ENCODE measurements at regions not wholly inside any gene's neighbourhood (a gene's known extent, or its start where the extent isn't known, plus 50 kb on each side); places are given as distances from the start of the nearest gene placed in this dataset.
"Not testable (repeated sequence)": the region's sequence is repeated elsewhere in the genome, so short reads cannot be mapped to it uniquely, and the experiment has no call there.

- TF ChIP-seq EZH2phosphoT487 (IDR thresholded peaks at IDR 0.05; ENCODE audit: borderline replicate concordance, low read length), result no peak
- TF ChIP-seq CTCF (IDR thresholded peaks at IDR 0.05; ENCODE audit: low read depth, low read length, poor library complexity, severe bottlenecking), result no peak
- H3K27ac ChIP-seq (ENCODE audit: low read depth, low read length), result no peak overlapping the region
Measured at GRCh38 chr21:35559128-35559828, 501.0 kb downstream of the SETD4 start.

GRCh38 chr21:35556536-35556935 is 503.8 kb downstream of the SETD4 start:
- Histone ChIP-seq H3K27me3 (ENCODE audit: control insufficient read depth, low read length) (peaks cover 7% of the 10 kb centered on the region), H3K27ac (ENCODE audit: low read depth, low read length) (no peak overlapping the region), H3K9me3 (ENCODE audit: control insufficient read depth, insufficient read depth, low read length) (no peaks in the 10 kb centered on the region), H3K9me2 (replicated peaks; ENCODE audit: control insufficient read depth, low read length) (no peaks in the 10 kb centered on the region), H3K4me3 (ENCODE audit: low read length) (no peak overlapping the region), H3K4me2 (ENCODE audit: low read length) (no peak overlapping the region), H3K79me2 (ENCODE audit: control insufficient read depth, low read length) (no peaks in the 10 kb centered on the region), H3K36me3 (ENCODE audit: control insufficient read depth, low read length) (no peaks in the 10 kb centered on the region), H3F3A (ENCODE audit: control insufficient read depth, insufficient read depth) (no peaks in the 10 kb centered on the region), H3K4me1 (ENCODE audit: control insufficient read depth, low read length) (no peaks in the 10 kb centered on the region), H4K20me1 (ENCODE audit: control insufficient read depth, insufficient read depth, low read depth, low read length) (no peaks in the 10 kb centered on the region)
- no peak for TF ChIP-seq EZH2phosphoT487 (IDR thresholded peaks at IDR 0.05; ENCODE audit: borderline replicate concordance, low read length)
- TF ChIP-seq CTCF (IDR thresholded peaks at IDR 0.05; ENCODE audit: low read depth, low read length, poor library complexity, severe bottlenecking), result no peak

More at GRCh38 chr21:35559128-35559828, 501.0 kb downstream of the SETD4 start:
- no peaks in the 10 kb centered on the region for H4K20me1 ChIP-seq (ENCODE audit: control insufficient read depth, insufficient read depth, low read depth, low read length)
- no peaks in the 10 kb centered on the region for H3K4me1 ChIP-seq (ENCODE audit: control insufficient read depth, low read length)
- peaks cover 17% of the 10 kb centered on the region for H3K27me3 ChIP-seq (ENCODE audit: control insufficient read depth, low read length)
- H3K79me2 ChIP-seq (ENCODE audit: control insufficient read depth, low read length), result no peaks in the 10 kb centered on the region
- no peaks in the 10 kb centered on the region for H3K9me3 ChIP-seq (ENCODE audit: control insufficient read depth, insufficient read depth, low read length)
- no peak overlapping the region for H3K4me2 ChIP-seq (ENCODE audit: low read length)
- H3K4me3 ChIP-seq (ENCODE audit: low read length), result no peak overlapping the region
- H3F3A ChIP-seq (ENCODE audit: control insufficient read depth, insufficient read depth), result no peaks in the 10 kb centered on the region
- no peaks in the 10 kb centered on the region for H3K9me2 ChIP-seq (replicated peaks; ENCODE audit: control insufficient read depth, low read length)
- H3K36me3 ChIP-seq (ENCODE audit: control insufficient read depth, low read length), result no peaks in the 10 kb centered on the region

GRCh38 chr21:35552483-35552882 is 503.4 kb upstream of the RUNX1 start:
- H3K9me3 ChIP-seq (ENCODE audit: control insufficient read depth, insufficient read depth, low read length); H3F3A ChIP-seq (ENCODE audit: control insufficient read depth, insufficient read depth); H4K20me1 ChIP-seq (ENCODE audit: control insufficient read depth, insufficient read depth, low read depth, low read length); H3K4me3 ChIP-seq (ENCODE audit: low read length); H3K4me1 ChIP-seq (ENCODE audit: control insufficient read depth, low read length); H3K4me2 ChIP-seq (ENCODE audit: low read length); H3K9me2 ChIP-seq (replicated peaks; ENCODE audit: control insufficient read depth, low read length); H3K27ac ChIP-seq (ENCODE audit: low read depth, low read length); H3K27me3 ChIP-seq (ENCODE audit: control insufficient read depth, low read length); H3K79me2 ChIP-seq (ENCODE audit: control insufficient read depth, low read length); H3K36me3 ChIP-seq (ENCODE audit: control insufficient read depth, low read length): not testable (repeated sequence)

- no peaks in the 10 kb centered on the region for H3F3A ChIP-seq (ENCODE audit: control insufficient read depth, insufficient read depth)
- H3K36me3 ChIP-seq (ENCODE audit: control insufficient read depth, low read length), result no peaks in the 10 kb centered on the region
- H3K27ac ChIP-seq (ENCODE audit: low read depth, low read length), result no peak overlapping the region
- no peak for TF ChIP-seq EZH2phosphoT487 (IDR thresholded peaks at IDR 0.05; ENCODE audit: borderline replicate concordance, low read length)
- no peak for TF ChIP-seq CTCF (IDR thresholded peaks at IDR 0.05; ENCODE audit: low read depth, low read length, poor library complexity, severe bottlenecking)
- H3K4me2 ChIP-seq (ENCODE audit: low read length), result no peak overlapping the region
- peaks cover 2% of the 10 kb centered on the region; the same call in 1 of the 2 replicates for H3K27me3 ChIP-seq (ENCODE audit: control insufficient read depth, low read length)
- no peaks in the 10 kb centered on the region for H3K4me1 ChIP-seq (ENCODE audit: control insufficient read depth, low read length)
- no peaks in the 10 kb centered on the region for H3K79me2 ChIP-seq (ENCODE audit: control insufficient read depth, low read length)
- no peaks in the 10 kb centered on the region for H3K9me2 ChIP-seq (replicated peaks; ENCODE audit: control insufficient read depth, low read length)
- H3K9me3 ChIP-seq (ENCODE audit: control insufficient read depth, insufficient read depth, low read length), result no peaks in the 10 kb centered on the region
- no peak overlapping the region for H3K4me3 ChIP-seq (ENCODE audit: low read length)
- H4K20me1 ChIP-seq (ENCODE audit: control insufficient read depth, insufficient read depth, low read depth, low read length), result no peaks in the 10 kb centered on the region
Measured at GRCh38 chr21:35548904-35549615, 500.0 kb upstream of the RUNX1 start.

Data from DOHH2 (cell line).